SH-SY5Y (cell line): ENCODE measurements at regions not wholly inside any gene's neighbourhood (a gene's known extent, or its start where the extent isn't known, plus 50 kb on each side); places are given as distances from the start of the nearest gene placed in this dataset.

Experiments used
- GATA2 ChIP-seq: IDR thresholded peaks from 2 replicates; pipeline ENCODE4 v1.6.1; 2011; ENCODE audit warnings: mild to moderate bottlenecking, low read depth, low read length
- GATA3 ChIP-seq: IDR thresholded peaks from 2 replicates; pipeline ENCODE4 v1.6.1; 2011; ENCODE audit warnings: low read depth, mild to moderate bottlenecking, low read length, moderate library complexity

DNA sequence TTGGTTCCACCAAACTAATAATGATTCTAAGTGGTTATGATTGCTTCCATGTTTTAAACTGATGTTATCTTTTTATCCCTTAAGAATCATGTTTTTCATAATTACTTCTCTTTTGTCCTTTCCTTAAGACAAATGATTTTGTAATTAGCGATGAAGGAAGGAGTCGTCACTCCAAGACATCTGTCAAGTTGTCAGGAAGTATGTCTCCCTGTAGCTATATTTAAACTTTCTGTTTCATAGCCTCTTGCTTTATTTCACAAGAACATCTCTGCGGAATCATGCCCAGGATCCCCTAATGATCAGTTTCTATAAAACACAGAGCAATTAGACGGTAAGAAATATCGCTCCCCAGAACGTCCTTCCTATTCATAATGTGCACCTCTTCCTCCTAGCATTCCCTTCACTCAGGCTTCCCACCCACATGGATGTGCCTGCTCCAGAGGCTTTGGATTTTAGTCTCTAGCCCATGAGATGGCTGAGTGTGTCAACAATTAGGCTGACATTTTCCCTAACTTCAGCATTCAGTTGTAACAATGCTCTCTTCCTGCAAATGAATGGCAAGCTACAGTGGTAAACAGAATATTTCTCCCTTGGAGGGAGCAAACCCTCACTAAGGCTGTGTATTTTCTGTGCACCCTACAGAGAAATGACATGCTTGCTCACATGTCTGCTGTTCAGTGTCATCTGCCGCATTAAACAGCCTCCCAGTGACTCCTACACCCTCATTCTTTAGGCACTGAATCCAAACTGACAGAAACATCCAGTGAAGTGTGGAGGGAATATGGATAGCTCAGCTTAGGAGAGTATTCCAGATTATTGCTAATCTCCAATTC, 879.6 kb upstream of the CELF4 start:
- TF ChIP-seq GATA2 (no peak), GATA3 (no peak)
